RWPE2 (cell line): ENCODE measurements at regions not wholly inside any gene's neighbourhood (a gene's known extent, or its start where the extent isn't known, plus 50 kb on each side); places are given as distances from the start of the nearest gene placed in this dataset.

ENCODE experiments used
- ATAC-seq: fragments of 200-7000 bp; cut with Tn5 transposase; 3 replicates; pipeline ENCODE4 v1.9.1; 2021; ENCODE audit warnings: low read depth
- DNase-seq: peaks from one replicate; pipeline ENCODE4 v3.0.0-alpha.2; 2020; ENCODE audit warnings: low spot score
- H3K27ac ChIP-seq: fragments of 450-650 bp; 2 replicates; pipeline ENCODE4 v1.5.1; 2017; ENCODE audit warnings: mild to moderate bottlenecking; ENCODE audit not compliant: poor library complexity, severe bottlenecking
- H3K27me3 ChIP-seq: fragments of 250-450 bp; sonication (Bioruptor Pico); 2 replicates; pipeline ENCODE4 v1.5.1; 2021; ENCODE audit warnings: mild to moderate bottlenecking, moderate library complexity; ENCODE audit not compliant: insufficient read depth, poor library complexity, severe bottlenecking
- H3K36me3 ChIP-seq: fragments of 250-450 bp; sonication (Bioruptor Pico); 2 replicates; pipeline ENCODE4 v1.5.1; 2020; ENCODE audit warnings: low read depth, mild to moderate bottlenecking, moderate library complexity
- H3K4me1 ChIP-seq: fragments of 250-450 bp; sonication (Bioruptor Pico); 2 replicates; pipeline ENCODE4 v1.5.1; 2021; ENCODE audit warnings: mild to moderate bottlenecking, moderate library complexity; ENCODE audit not compliant: insufficient read depth, poor library complexity, severe bottlenecking
- H3K4me3 ChIP-seq: fragments of 250-450 bp; sonication (Bioruptor Pico); 2 replicates; pipeline ENCODE4 v1.5.1; 2021; ENCODE audit warnings: mild to moderate bottlenecking, moderate library complexity; ENCODE audit not compliant: severe bottlenecking
- H3K9me3 ChIP-seq: fragments of 250-450 bp; sonication (Bioruptor Pico); 2 replicates; pipeline ENCODE4 v1.5.1; 2021; ENCODE audit warnings: mild to moderate bottlenecking, moderate library complexity; ENCODE audit not compliant: severe bottlenecking
- CTCF ChIP-seq: fragments of 450-650 bp; IDR thresholded peaks from one replicate; pipeline ENCODE4 v1.5.1; 2017; ENCODE audit warnings: mild to moderate bottlenecking, moderate library complexity; ENCODE audit not compliant: poor library complexity, severe bottlenecking

GRCh38 chr4:52173470-52174045 is 122.5 kb downstream of the SPATA18 start:
- H3K36me3 ChIP-seq, result no peaks in the 10 kb centered on the region
- no peak for TF ChIP-seq CTCF
- ATAC-seq, result no peak
- H3K4me3 ChIP-seq, result no peak overlapping the region
- H3K4me1 ChIP-seq, result no peaks in the 10 kb centered on the region
- H3K27me3 ChIP-seq, result peaks cover 3% of the 10 kb centered on the region
- H3K9me3 ChIP-seq, result no peaks in the 10 kb centered on the region
- DNase-seq, result no peak
- H3K27ac ChIP-seq, result no peak overlapping the region

GRCh38 chr4:52187603-52188002 is 136.5 kb downstream of the SPATA18 start:
- H3K4me3 ChIP-seq, result no peak overlapping the region
- H3K36me3 ChIP-seq, result no peaks in the 10 kb centered on the region
- no peak overlapping the region for H3K27ac ChIP-seq
- TF ChIP-seq CTCF, result no peak
- no peaks in the 10 kb centered on the region for H3K4me1 ChIP-seq
- peaks cover 4% of the 10 kb centered on the region for H3K27me3 ChIP-seq
- no peak for DNase-seq
- no peaks in the 10 kb centered on the region for H3K9me3 ChIP-seq
- no peak for ATAC-seq

- DNase-seq, result no peak
- TF ChIP-seq CTCF, result no peak
- no peak for ATAC-seq
- Histone ChIP-seq H3K27ac (no peak overlapping the region), H3K36me3 (no peaks in the 10 kb centered on the region), H3K9me3 (no peaks in the 10 kb centered on the region), H3K4me1 (no peaks in the 10 kb centered on the region), H3K4me3 (no peak overlapping the region), H3K27me3 (peaks cover 4% of the 10 kb centered on the region)
These were observed 140.9 kb downstream of the SPATA18 start for GRCh38 chr4:52192001-52192400.

GRCh38 chr4:52192721-52193135 is 141.6 kb downstream of the SPATA18 start:
- DNase-seq (no peak), ATAC-seq (no peak)
- no peaks in the 10 kb centered on the region for H3K9me3 ChIP-seq
- TF ChIP-seq CTCF, result no peak
- no peak overlapping the region for H3K4me3 ChIP-seq
- H3K27ac ChIP-seq, result no peak overlapping the region
- H3K27me3 ChIP-seq, result peaks cover 4% of the 10 kb centered on the region
- no peaks in the 10 kb centered on the region for H3K4me1 ChIP-seq
- H3K36me3 ChIP-seq, result no peaks in the 10 kb centered on the region

- no peaks in the 10 kb centered on the region for H3K27me3 ChIP-seq
- H3K27ac ChIP-seq, result no peak overlapping the region
- H3K4me3 ChIP-seq, result no peak overlapping the region
- DNase-seq, result no peak
- no peaks in the 10 kb centered on the region for H3K4me1 ChIP-seq
- no peaks in the 10 kb centered on the region for H3K36me3 ChIP-seq
- TF ChIP-seq CTCF, result no peak
- ATAC-seq, result no peak
- no peaks in the 10 kb centered on the region for H3K9me3 ChIP-seq
These were observed 144.8 kb downstream of the SPATA18 start for GRCh38 chr4:52195869-52196268.
